ENCODE measurements at regions not wholly inside any gene's neighbourhood (a gene's known extent, or its start where the extent isn't known, plus 50 kb on each side); places are given as distances from the start of the nearest gene placed in this dataset.
A peak's percentile ranks its signal among the peaks of the same experiment; 100 is the strongest.
"Not testable (repeated sequence)": the region's sequence is repeated elsewhere in the genome, so short reads cannot be mapped to it uniquely, and the experiment has no call there.

DNA sequence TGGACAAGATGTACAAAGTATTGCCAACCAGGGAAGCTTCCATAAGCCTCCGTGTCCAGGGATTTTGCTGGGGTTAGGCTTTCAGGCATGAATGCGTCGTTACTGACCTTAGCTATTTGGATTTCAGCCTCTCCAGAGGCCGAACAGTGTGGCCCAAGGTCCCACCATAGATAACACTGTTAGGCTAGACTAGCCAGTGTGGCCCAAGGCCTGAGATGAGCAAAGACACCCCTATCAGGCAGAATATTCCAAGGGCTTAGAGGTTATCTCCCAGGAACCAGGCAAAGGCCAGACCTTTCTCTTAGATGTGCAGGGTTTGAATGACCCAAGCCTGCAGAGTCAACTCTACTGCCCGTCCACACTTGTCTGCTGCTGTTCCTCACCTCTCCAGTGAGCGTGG lies 131.7 kb upstream of the NDUFV2 start:
- DNase-seq = no peak

DNA sequence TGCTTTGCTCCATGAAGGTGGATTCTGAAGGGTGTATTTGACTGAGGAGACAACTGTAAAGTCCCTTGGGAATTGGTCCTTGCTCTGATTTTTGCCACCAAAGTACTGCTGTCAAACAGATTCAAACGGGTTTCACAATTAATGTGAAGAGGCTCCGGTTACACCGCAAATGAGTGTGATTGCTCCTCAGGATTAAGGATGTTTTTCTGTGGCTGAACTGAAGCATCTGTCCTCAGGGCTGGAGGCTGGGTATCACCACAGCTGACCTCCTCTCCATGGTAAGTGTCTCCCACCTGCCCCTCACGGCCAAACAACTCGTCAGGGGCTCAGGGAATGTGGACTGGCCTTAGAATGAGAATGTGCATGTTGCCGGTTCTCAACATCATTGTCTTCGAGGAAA lies 130.4 kb upstream of the NDUFV2 start:
- DNase-seq = no peak

DNA sequence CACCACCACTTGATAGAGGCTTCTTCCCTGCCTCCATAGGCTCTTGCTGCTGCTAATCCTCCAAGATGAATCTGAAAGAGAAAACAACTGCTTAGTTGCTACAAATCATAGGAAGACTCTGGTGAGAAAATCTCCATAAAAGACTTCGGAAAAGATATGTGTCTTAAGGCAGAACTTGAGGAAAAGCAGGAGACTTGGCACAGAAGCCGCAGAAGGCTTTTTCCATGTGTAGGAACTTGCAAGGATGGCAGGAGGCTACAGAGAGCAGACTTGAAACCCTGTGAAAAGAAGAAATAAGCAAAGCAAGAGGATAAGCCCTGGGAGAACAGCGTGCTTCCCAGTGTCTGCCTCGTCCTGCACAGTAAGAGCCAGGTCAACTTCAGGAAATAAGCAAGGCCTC lies 128.2 kb upstream of the NDUFV2 start:
- no peak for DNase-seq

DNA sequence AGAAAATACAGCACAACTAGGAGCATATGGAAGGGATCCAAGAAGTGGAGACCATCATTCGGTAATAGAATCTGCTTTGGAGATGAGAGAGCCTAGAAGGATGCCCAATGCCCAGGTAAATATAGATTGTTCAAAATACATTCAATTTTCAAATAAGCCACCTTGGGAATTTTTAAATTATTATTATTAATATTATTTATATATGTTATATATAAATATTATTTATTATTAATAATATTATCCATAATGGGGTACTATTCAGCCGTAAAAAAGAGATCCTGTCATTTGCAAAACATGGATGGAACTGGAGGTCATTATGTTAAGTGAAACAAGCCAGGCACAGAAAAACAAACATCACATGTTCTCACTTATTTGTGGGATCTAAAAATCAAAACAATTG lies 127.8 kb upstream of the NDUFV2 start:
- DNase-seq = no peak

DNA sequence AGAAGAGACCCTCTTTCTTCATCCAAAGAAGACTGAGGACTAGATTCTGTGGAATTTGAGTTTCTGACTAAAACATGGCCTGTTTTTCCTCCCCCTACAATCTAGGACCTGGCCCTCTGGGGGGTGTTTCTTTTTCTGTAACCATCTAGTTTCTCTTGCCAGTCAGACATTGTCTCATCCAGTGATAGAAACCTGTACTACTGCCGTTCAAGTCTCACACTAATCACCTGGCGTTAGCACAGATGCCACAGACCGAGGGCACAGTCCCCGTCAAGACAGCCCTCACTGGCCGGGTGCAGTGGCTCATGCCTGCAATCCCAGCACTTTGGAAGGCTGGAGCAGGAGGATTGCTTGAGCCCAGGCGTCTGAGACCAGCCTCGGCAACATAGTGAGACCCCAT lies 126.9 kb upstream of the NDUFV2 start:
- no peak for DNase-seq

DNA sequence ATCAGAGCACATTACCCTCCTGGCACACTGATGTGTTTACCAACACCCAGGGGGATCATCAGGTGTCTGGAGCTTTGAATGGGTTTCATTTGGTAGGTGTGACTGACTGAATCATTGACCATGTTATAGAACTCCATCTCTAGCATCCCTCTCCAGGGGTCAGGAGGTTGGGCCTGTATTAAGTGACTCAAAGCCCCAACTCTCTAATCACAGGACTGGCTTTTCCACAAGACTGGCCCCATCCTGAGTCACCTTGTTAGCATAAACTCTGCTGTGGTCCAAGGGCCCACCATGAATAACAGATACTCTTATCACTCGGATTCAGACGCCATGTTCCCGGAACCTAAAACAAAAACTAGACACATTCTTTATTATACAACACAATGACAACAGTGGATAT lies 125.9 kb upstream of the NDUFV2 start:
- no peak for DNase-seq

- no peak for DNase-seq
Observed at GRCh38 chr18:8977166-8977565, 125.3 kb upstream of the NDUFV2 start.

- DNase-seq = no peak
Observed at GRCh38 chr18:8977701-8978100, 124.8 kb upstream of the NDUFV2 start.

GRCh38 chr18:8978394-8978793 lies 124.1 kb upstream of the NDUFV2 start:
- no peak for DNase-seq

GRCh38 chr18:8979258-8979988 lies 123.1 kb upstream of the NDUFV2 start:
- DNase-seq = no peak

GRCh38 chr18:8980496-8980895 lies 122.0 kb upstream of the NDUFV2 start:
- no peak for DNase-seq

DNA sequence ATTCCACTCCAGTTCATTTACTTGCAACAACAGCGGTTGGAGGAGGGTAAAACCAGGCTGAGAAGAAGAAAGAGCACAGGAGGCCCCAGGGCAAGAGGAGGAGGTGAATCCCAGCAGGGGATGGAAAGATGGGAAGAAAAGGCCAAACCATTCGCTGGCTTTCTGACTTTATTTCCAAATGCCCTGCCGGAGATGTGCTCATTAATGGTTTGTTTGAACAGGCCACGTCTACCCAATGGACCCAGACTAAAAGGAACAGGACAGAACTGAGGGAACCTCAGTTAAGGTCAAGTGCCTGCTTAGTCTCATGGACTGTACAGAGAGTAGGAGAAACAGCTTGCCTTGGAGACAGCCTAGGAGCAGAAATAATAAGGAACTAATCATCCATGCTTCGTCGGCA lies 121.6 kb upstream of the NDUFV2 start:
- DNase-seq = no peak

GRCh38 chr18:8982416-8983183 lies 119.9 kb upstream of the NDUFV2 start:
- no peak for DNase-seq

DNA sequence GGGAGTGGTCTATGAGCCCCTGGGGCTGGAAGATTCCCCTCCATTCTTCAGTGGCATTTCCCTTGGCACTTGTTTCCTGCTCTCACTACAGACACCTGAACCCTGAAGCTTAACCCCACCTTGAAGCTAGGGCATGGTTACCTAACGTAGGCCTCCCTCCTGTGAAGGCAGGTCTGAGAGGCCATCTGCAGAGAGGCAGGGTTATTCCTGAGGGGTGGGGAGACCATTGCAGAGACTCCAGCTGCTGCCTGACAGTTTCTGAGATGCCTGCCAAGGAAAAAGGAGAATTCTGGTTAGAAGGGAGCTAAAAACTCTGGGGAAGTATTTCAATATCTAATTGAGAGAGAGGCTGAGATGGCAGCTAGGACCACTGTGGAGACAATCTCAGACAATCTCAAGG lies 119.3 kb upstream of the NDUFV2 start:
- DNase-seq = no peak

DNA sequence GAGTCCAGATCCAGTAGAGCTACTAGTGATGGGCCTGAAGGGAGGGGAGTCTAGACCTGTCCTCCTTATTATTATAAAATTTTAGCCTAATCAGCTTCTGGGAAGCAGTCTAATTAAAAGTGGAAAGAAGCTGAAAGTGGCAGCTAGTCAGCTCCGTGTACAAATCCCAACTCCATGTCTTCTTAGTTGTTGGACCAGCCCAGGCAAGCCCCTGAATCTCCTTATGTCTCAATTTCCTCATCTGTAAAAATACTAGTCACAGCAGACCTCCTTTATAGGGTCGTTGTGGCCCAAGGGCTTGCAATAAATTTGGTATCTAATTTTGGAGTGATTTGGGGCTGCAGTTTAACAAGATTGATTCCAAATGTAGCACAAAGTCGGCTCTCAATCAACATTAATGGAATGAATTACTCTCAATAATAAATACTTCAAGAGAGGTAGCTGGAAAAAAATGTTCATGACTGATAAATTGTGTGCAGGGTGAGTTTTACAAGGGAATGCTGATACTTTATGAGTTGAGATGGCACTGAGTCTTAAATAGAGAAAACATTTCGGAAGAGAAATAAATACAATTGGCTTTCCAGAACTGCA lies 118.3 kb upstream of the NDUFV2 start:
- DNase-seq = no peak

DNA sequence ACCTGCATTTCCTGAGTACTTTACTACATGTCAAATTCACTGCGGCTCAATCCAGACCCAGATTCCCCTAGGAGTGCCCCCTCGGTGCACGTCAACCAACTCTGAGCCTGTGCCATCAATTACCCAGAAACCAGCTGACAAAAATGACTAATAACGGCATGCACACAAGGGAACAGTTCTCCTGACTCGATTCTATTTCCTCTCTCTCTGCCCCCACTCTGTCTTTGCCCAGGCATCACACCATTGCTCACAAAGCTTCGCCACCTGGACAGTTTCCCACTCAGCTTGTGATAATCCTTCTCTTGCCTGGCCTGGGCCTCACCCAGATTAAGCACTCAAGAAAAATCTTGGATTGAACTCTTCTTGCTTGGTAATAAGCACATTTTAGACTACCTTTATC lies 115.3 kb upstream of the NDUFV2 start:
- DNase-seq = no peak

- peak; percentile 34 for DNase-seq
Observed at GRCh38 chr18:8988260-8988871, 114.1 kb upstream of the NDUFV2 start.

GRCh38 chr18:8989017-8989416 lies 113.5 kb upstream of the NDUFV2 start:
- DNase-seq = no peak

DNA sequence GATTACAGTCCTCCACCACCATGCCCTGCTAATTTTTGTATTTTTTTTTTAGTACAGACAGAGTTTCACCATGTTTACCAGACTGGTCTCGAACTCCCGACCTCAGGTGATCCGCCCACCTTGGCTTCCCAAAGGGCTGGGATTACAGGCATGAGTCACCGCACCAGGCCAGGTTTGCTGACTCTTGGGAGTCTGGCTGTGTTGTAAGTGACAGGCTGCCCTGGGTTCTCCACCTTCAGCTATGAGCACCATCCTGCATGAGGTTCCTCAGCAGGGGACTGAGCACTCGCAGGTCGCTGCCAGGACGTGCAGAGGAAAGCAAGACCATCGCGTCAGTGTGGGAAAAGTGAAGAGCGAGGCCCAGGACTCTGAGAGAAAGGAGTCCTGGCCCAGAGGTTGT lies 112.6 kb upstream of the NDUFV2 start:
- DNase-seq = no peak

DNA sequence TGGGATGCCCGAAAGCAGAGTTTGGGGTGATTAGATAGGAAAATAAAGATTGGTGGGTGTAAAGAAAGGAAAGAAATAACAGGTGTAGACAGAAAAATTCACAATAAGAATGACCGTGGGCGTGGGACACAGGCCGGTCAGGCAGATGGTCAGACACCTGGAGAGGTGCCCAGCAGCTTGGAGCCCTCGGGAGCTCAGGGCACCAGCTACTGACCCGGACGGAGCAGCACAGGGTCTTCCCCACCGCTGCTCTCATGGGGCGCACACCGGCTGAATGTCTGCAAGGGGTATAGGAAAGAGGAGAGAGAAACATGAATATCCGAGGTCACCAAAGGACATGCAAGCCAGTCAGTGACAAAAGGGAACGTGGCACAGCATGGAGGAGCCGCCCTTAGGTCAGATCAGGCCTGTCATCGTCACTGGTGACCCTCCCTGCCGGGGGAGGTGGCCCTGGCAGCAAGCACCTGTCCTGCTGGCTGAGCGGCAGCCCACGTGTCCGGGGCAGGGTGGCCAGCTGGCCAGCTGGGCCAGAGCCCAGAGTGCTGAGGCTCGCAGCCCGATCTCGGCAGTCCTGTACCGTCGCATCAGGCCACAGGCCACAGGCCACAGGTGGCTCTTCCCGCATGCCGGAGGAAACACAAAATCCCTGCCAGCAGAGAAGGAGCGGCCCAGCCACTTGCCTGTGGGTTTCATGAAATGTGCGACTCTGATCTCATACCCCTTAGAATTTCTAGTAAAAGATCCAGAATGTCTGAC lies 112.0 kb upstream of the NDUFV2 start:
- DNase-seq = no peak

DNA sequence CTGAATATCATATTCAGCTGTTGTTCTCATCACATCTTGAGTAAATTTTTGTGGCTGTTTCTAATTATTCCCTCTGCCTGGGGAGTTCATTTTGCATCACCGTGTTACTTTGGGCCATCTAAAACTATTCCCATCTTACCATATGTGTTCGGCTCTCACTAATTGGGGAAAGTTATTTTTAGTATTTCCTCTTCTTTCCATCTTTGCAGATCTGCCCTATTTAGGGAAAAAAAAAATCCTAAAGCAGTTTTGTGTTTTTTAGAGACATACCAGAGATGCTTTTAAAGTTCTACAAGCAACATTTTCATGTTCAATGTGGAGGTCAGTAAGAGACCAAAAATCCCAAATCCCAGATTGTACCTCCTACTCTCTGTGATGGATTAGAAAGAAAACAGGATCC lies 111.3 kb upstream of the NDUFV2 start:
- no peak for DNase-seq

- DNase-seq = not testable (repeated sequence)
Observed at GRCh38 chr18:8992500-8992899, 110.0 kb upstream of the NDUFV2 start.

DNA sequence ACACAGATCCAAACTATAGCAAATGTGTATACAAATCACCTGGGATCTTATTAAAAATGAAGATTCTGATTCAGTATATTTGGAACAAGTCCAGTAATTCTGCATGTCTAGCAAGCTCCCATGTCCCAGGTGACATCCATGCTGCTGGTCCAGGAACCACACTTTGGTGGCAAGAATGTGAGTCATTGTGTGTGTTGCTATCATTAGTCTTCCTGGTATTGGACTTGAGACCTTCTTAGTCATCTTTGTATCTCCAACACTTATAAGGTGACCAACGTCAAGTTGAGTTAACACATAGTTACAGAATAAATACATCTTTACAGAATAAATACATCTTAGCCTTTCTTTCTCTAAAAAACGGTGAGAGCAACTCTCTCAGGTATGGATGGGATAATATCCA lies 107.9 kb upstream of the NDUFV2 start:
- no peak for DNase-seq

Measured in activated effector memory CD4-positive, alpha-beta T cell treated with Interleukin-2 at 50 U/mL for 16 hours (primary cell).